Karpas-422 (cell line): ENCODE measurements at regions not wholly inside any gene's neighbourhood (a gene's known extent, or its start where the extent isn't known, plus 50 kb on each side); places are given as distances from the start of the nearest gene placed in this dataset.

Experiments used
- DNase-seq: peaks from one replicate; pipeline ENCODE4 v3.0.0-alpha.2; 2015
- H2AFZ ChIP-seq: fragments of 200-600 bp; sonication (generic); 2 replicates; pipeline ENCODE4 v1.6.1; 2014; ENCODE audit warnings: antibody characterized with exemption, low read length, mixed read lengths
- H3K27ac ChIP-seq: fragments of 200-600 bp; sonication (generic); 2 replicates; pipeline ENCODE4 v1.5.1; 2014; ENCODE audit warnings: mild to moderate bottlenecking, low read length, moderate library complexity
- H3K27me3 ChIP-seq: fragments of 200-600 bp; sonication (generic); 2 replicates; pipeline ENCODE4 v1.6.1; 2014; ENCODE audit warnings: low read length, mixed read lengths
- H3K36me3 ChIP-seq: fragments of 200-600 bp; sonication (generic); 2 replicates; pipeline ENCODE4 v1.6.1; 2014; ENCODE audit warnings: low read length, mixed read lengths; ENCODE audit not compliant: insufficient read depth
- H3K4me1 ChIP-seq: fragments of 200-600 bp; sonication (generic); 2 replicates; pipeline ENCODE4 v1.6.1; 2014; ENCODE audit warnings: mild to moderate bottlenecking, low read length, mixed read lengths
- H3K4me2 ChIP-seq: fragments of 200-600 bp; sonication (generic); 2 replicates; pipeline ENCODE4 v1.6.1; 2014; ENCODE audit warnings: low read length, low read depth, mild to moderate bottlenecking; ENCODE audit not compliant: poor library complexity, severe bottlenecking
- H3K4me3 ChIP-seq: fragments of 200-600 bp; sonication (generic); 2 replicates; pipeline ENCODE4 v1.5.1; 2014; ENCODE audit warnings: mild to moderate bottlenecking, antibody characterized with exemption, low read length, mixed read lengths
- H3K79me2 ChIP-seq: fragments of 200-600 bp; sonication (generic); 2 replicates; pipeline ENCODE4 v1.6.1; 2014; ENCODE audit warnings: mild to moderate bottlenecking, low read length, mixed read lengths
- H3K9ac ChIP-seq: fragments of 200-600 bp; sonication (generic); 2 replicates; pipeline ENCODE4 v1.6.0; 2014; ENCODE audit warnings: low read length
- H3K9me2 ChIP-seq: fragments of 200-600 bp; sonication (generic), shearing (Covaris generic); replicated peaks from 2 replicates; pipeline ENCODE4 v1.6.0; 2014; ENCODE audit warnings: mild to moderate bottlenecking, low read length, moderate library complexity; ENCODE audit not compliant: insufficient read depth
- H3K9me3 ChIP-seq: fragments of 300-700, 200-600 bp; sonication (generic); 2 replicates; pipeline ENCODE4 v1.6.1; 2014; ENCODE audit warnings: low read length, mixed read lengths
- H4K20me1 ChIP-seq: fragments of 200-600 bp; sonication (generic); 2 replicates; pipeline ENCODE4 v1.6.1; 2014; ENCODE audit warnings: mild to moderate bottlenecking, antibody characterized with exemption, low read length, low read depth; ENCODE audit not compliant: insufficient read depth

- Histone ChIP-seq H3K27me3 (no peaks in the 10 kb centered on the region), H3K9me3 (peaks cover 11% of the 10 kb centered on the region; the same call in 1 of the 2 replicates), H3K4me3 (no peak overlapping the region), H4K20me1 (no peaks in the 10 kb centered on the region), H3K36me3 (no peaks in the 10 kb centered on the region), H3K4me1 (no peaks in the 10 kb centered on the region), H3K9ac (no peak overlapping the region), H3K79me2 (no peaks in the 10 kb centered on the region), H3K4me2 (no peak overlapping the region), H3K27ac (no peak overlapping the region), H2AFZ (no peak overlapping the region), H3K9me2 (no peaks in the 10 kb centered on the region)
- no peak for DNase-seq
Measured at GRCh38 chr9:78893774-78894401, 597.0 kb downstream of the PSAT1 start.

GRCh38 chr9:78896479-78896878 is 599.6 kb downstream of the PSAT1 start:
- Histone ChIP-seq H3K4me2 (no peak overlapping the region), H3K36me3 (no peaks in the 10 kb centered on the region), H3K4me3 (no peak overlapping the region), H3K27ac (no peak overlapping the region), H3K9me3 (peaks cover under 1% of the 10 kb centered on the region; the same call in 1 of the 2 replicates), H4K20me1 (no peaks in the 10 kb centered on the region), H3K79me2 (no peaks in the 10 kb centered on the region), H2AFZ (no peak overlapping the region), H3K9me2 (no peaks in the 10 kb centered on the region), H3K27me3 (no peaks in the 10 kb centered on the region), H3K9ac (no peak overlapping the region), H3K4me1 (no peaks in the 10 kb centered on the region)
- DNase-seq = no peak

GRCh38 chr9:78898234-78898633 is 601.3 kb downstream of the PSAT1 start:
- Histone ChIP-seq H4K20me1 (no peaks in the 10 kb centered on the region), H3K79me2 (no peaks in the 10 kb centered on the region), H3K9me2 (no peaks in the 10 kb centered on the region), H3K9me3 (no peaks in the 10 kb centered on the region), H3K4me2 (no peak overlapping the region), H3K4me3 (no peak overlapping the region), H2AFZ (no peak overlapping the region), H3K27ac (no peak overlapping the region), H3K4me1 (no peaks in the 10 kb centered on the region), H3K27me3 (no peaks in the 10 kb centered on the region), H3K9ac (no peak overlapping the region), H3K36me3 (no peaks in the 10 kb centered on the region)
- DNase-seq = no peak

- H3K27ac ChIP-seq = no peak overlapping the region
- H3K9me2 ChIP-seq = no peaks in the 10 kb centered on the region
- H3K9ac ChIP-seq = no peak overlapping the region
- no peaks in the 10 kb centered on the region for H3K4me1 ChIP-seq
- no peaks in the 10 kb centered on the region for H3K79me2 ChIP-seq
- no peaks in the 10 kb centered on the region for H3K9me3 ChIP-seq
- DNase-seq = no peak
- no peaks in the 10 kb centered on the region for H3K27me3 ChIP-seq
- no peak overlapping the region for H3K4me2 ChIP-seq
- no peak overlapping the region for H2AFZ ChIP-seq
- no peak overlapping the region for H3K4me3 ChIP-seq
- H4K20me1 ChIP-seq = no peaks in the 10 kb centered on the region
- H3K36me3 ChIP-seq = no peaks in the 10 kb centered on the region
Measured at GRCh38 chr9:78899006-78899405, 602.1 kb downstream of the PSAT1 start.

GRCh38 chr9:78900500-78900899 is 603.6 kb downstream of the PSAT1 start:
- H3K79me2 ChIP-seq = no peaks in the 10 kb centered on the region
- no peak for DNase-seq
- H3K27me3 ChIP-seq = no peaks in the 10 kb centered on the region

GRCh38 chr9:78902051-78902450 is 605.1 kb downstream of the PSAT1 start:
- Histone ChIP-seq H3K4me1 (no peaks in the 10 kb centered on the region), H3K27ac (no peak overlapping the region), H3K36me3 (no peaks in the 10 kb centered on the region), H3K4me3 (no peak overlapping the region), H3K79me2 (no peaks in the 10 kb centered on the region), H4K20me1 (no peaks in the 10 kb centered on the region), H3K4me2 (no peak overlapping the region), H3K9me2 (no peaks in the 10 kb centered on the region), H3K27me3 (no peaks in the 10 kb centered on the region), H2AFZ (no peak overlapping the region), H3K9me3 (no peaks in the 10 kb centered on the region), H3K9ac (no peak overlapping the region)
- DNase-seq = no peak

More at GRCh38 chr9:78900500-78900899, 603.6 kb downstream of the PSAT1 start:
- no peaks in the 10 kb centered on the region for H4K20me1 ChIP-seq
- no peaks in the 10 kb centered on the region for H3K9me3 ChIP-seq
- no peak overlapping the region for H3K27ac ChIP-seq
- no peak overlapping the region for H3K4me2 ChIP-seq
- no peaks in the 10 kb centered on the region for H3K9me2 ChIP-seq
- no peaks in the 10 kb centered on the region for H3K36me3 ChIP-seq
- no peaks in the 10 kb centered on the region for H3K4me1 ChIP-seq
- H3K9ac ChIP-seq = no peak overlapping the region
- no peak overlapping the region for H2AFZ ChIP-seq
- no peak overlapping the region for H3K4me3 ChIP-seq

GRCh38 chr9:78903581-78903980 is 606.7 kb downstream of the PSAT1 start:
- H3K9me3 ChIP-seq = no peaks in the 10 kb centered on the region
- H3K9ac ChIP-seq = no peak overlapping the region
- no peaks in the 10 kb centered on the region for H3K4me1 ChIP-seq
- no peaks in the 10 kb centered on the region for H3K79me2 ChIP-seq
- H3K36me3 ChIP-seq = no peaks in the 10 kb centered on the region
- no peak overlapping the region for H3K4me3 ChIP-seq
- H3K27ac ChIP-seq = no peak overlapping the region
- no peak overlapping the region for H2AFZ ChIP-seq
- no peak overlapping the region for H3K4me2 ChIP-seq
- no peaks in the 10 kb centered on the region for H3K9me2 ChIP-seq
- H3K27me3 ChIP-seq = no peaks in the 10 kb centered on the region
- DNase-seq = no peak
- no peaks in the 10 kb centered on the region for H4K20me1 ChIP-seq

GRCh38 chr9:78904686-78905085 is 607.8 kb downstream of the PSAT1 start:
- Histone ChIP-seq H3K27ac (no peak overlapping the region), H3K27me3 (no peaks in the 10 kb centered on the region), H3K4me2 (no peak overlapping the region), H3K79me2 (no peaks in the 10 kb centered on the region), H3K4me3 (no peak overlapping the region), H3K36me3 (no peaks in the 10 kb centered on the region), H3K9me2 (no peaks in the 10 kb centered on the region; the same call in 1 of the 2 replicates), H2AFZ (no peak overlapping the region), H3K9me3 (no peaks in the 10 kb centered on the region), H3K9ac (no peak overlapping the region), H3K4me1 (no peaks in the 10 kb centered on the region), H4K20me1 (no peaks in the 10 kb centered on the region)
- no peak for DNase-seq
